ENCODE measurements at regions not wholly inside any gene's neighbourhood (a gene's known extent, or its start where the extent isn't known, plus 50 kb on each side); places are given as distances from the start of the nearest gene placed in this dataset.
"Not testable (repeated sequence)": the region's sequence is repeated elsewhere in the genome, so short reads cannot be mapped to it uniquely, and the experiment has no call there.

- DNase-seq (ENCODE audit: low read depth) = no peak
Observed at GRCh38 chr4:181860668-181861067, 382.5 kb upstream of the TENM3 start.

- no peak for DNase-seq (ENCODE audit: low read depth)
Observed at GRCh38 chr4:181863856-181864255, 379.3 kb upstream of the TENM3 start.

GRCh38 chr4:181870326-181870725, 372.9 kb upstream of the TENM3 start:
- DNase-seq (ENCODE audit: low read depth) = no peak

- no peak for DNase-seq (ENCODE audit: low read depth)
Observed at GRCh38 chr4:181874602-181875001, 368.6 kb upstream of the TENM3 start.

DNA sequence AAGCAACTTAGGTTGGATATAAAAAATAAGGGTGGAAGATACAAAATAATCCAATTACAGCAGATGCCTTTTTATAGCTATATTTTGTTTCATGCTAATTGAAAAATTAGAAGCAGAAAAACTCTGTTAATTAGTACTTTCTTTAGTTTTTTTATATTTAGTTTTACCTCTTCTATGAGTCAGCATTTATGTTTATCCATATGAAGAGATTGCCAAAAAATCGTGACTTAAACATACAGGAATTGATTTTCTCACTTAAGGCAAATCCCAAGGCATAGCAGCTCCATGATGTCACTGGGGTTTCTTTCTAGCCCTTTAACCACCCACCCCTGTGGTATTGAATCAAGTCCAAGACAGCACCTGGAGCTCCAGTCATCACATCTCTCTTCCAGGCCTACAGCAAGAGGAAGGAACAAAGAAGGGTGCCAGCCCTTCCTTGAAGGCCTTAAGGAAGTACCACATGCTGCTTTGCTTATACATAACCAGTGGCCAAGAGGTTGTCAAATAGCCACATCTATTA, 365.8 kb upstream of the TENM3 start:
- DNase-seq (ENCODE audit: low read depth) = no peak

DNA sequence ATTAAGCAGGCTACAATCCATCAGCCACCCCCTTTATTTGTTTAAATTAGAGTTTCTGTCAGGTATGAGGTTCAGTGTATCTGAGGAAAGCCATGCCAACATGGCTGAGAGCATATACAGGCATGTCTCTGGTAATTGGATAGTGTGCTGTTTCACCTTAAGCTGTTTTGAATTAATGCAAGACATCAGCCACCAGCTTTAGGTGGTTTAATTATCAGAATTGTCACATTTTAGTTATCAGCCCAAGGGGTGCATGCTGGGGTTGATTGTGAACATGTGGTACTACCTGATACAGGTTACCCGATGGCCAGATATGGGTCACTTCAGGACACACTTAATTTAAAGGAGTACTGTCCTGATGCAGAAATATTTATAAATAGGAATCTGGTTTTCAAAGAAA, 353.2 kb upstream of the TENM3 start:
- DNase-seq (ENCODE audit: low read depth) = no peak

DNA sequence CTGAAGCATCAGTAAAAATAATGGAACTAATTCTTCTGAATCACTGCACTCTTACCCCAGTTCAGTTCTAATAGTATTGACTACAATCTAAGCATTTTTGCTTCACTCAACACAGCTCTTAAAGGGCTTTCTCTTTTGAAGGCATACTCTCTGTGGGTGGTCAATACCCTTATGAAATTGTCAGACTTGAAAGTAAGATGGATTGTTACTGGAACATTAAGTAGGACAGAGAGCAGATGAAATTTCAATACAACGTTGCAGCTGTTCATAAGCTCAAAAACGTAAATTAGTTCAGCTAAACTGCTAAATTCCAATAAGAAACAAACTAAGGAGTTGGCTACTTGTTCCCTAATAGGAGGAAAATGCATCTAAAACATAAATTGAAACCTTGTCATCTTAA, 352.3 kb upstream of the TENM3 start:
- DNase-seq (ENCODE audit: low read depth) = no peak

GRCh38 chr4:181896614-181897013, 346.6 kb upstream of the TENM3 start:
- DNase-seq (ENCODE audit: low read depth) = no peak

- DNase-seq (ENCODE audit: low read depth) = no peak
Observed at GRCh38 chr4:181897935-181898334, 345.3 kb upstream of the TENM3 start.

DNA sequence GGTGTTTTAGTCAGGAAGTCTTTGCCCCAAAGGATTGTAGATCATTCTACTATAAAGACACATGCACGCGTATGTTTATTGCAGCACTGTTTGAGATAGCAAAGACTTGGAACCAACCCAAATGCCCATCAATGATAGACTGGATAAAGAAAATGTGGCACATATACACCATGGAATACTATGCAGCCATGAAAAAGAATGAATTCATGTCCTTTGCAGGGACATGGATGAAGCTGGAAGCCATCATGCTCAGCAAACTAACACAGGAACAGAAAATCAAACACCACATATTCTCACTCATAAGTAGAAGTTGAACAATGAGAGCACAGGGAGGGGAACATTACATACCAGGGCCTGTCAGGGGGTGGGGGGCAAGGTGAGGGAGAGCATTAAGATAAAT, 340.8 kb upstream of the TENM3 start:
- DNase-seq (ENCODE audit: low read depth) = not testable (repeated sequence)

DNA sequence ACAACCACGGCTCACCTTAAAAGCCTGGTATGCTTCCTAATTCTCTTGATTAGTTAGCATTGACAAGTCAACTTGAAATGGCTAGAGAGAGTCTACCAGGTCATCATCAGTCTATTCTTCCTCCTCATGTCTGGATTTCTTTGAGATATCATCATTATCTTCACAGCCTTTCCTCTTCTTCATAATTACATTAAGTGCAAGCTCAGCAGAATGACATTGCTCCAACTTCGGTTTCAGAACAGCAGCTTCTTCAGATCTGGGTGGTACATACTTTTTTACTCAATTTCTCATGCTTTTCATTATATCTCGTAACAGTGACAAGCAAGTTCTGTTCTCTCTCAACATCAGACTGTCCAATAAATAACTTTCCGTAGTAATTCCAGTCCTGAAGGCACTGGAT, 337.5 kb upstream of the TENM3 start:
- DNase-seq (ENCODE audit: low read depth) = no peak

GRCh38 chr4:181908168-181908567, 335.0 kb upstream of the TENM3 start:
- DNase-seq (ENCODE audit: low read depth) = no peak

DNA sequence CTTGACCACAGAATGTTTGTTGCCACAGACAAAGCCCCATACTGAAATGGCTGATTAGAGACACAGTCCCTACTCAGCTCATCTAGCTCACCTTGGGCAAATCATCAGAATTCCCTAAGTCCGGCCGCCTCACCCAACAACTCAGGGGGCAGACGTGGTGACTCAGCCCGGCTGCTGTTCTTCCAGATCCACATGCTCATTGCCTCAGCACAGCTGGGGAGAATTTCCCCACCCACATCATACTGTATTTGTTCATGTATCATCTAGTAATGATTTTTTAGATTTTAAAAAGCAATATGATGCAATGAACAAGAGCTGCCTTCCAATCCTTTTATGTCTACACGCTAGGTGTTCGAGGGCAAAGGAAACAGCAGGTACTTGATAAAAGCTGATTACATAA, 333.8 kb upstream of the TENM3 start:
- DNase-seq (ENCODE audit: low read depth) = no peak

GRCh38 chr4:181911420-181911819, 331.8 kb upstream of the TENM3 start:
- no peak for DNase-seq (ENCODE audit: low read depth)

- no peak for DNase-seq (ENCODE audit: low read depth)
Observed at GRCh38 chr4:181933471-181933870, 309.7 kb upstream of the TENM3 start.

DNA sequence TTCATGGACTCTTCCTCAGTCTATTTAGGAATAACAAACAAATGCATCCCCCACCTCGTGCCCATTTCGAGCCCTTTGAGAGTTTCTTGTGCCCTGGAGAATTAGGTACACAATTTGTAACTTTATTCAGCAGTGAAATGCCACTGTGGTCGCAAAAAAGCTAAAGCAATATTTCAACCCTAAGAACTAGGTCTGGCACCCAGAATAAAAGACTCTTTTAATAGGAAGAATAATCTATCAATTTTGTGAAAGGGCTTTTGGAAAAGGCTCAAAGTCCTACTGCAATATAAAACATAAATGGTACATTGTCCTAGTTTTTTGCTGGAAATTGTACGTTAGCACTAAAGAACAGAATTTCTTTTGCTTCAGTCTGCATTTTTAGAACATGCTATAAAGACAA, 304.6 kb upstream of the TENM3 start:
- DNase-seq (ENCODE audit: low read depth) = no peak

GRCh38 chr4:181939199-181939945, 303.8 kb upstream of the TENM3 start:
- DNase-seq (ENCODE audit: low read depth) = no peak

- no peak for DNase-seq (ENCODE audit: low read depth)
Observed at GRCh38 chr4:181944527-181944926, 298.7 kb upstream of the TENM3 start.

DNA sequence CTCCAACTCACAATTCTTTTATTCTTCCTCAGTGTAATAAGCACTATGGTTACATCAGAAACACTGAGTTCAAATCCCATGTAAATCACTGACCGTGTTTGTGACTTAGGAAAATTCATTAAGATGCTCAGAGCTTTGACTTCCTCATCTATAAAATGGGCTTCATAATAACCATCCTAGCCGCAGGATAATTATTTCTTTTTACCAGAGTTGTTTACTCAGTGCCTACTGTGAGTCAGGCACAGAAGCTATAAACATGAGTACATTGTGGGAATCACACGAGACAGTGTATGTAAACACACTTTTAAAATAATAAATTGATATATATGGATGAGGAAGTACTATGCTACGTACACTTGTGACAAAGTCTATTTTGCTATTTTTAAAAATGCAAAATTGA, 296.3 kb upstream of the TENM3 start:
- DNase-seq (ENCODE audit: low read depth) = no peak

GRCh38 chr4:181948839-181949382, 294.3 kb upstream of the TENM3 start:
- no peak for DNase-seq (ENCODE audit: low read depth)

DNA sequence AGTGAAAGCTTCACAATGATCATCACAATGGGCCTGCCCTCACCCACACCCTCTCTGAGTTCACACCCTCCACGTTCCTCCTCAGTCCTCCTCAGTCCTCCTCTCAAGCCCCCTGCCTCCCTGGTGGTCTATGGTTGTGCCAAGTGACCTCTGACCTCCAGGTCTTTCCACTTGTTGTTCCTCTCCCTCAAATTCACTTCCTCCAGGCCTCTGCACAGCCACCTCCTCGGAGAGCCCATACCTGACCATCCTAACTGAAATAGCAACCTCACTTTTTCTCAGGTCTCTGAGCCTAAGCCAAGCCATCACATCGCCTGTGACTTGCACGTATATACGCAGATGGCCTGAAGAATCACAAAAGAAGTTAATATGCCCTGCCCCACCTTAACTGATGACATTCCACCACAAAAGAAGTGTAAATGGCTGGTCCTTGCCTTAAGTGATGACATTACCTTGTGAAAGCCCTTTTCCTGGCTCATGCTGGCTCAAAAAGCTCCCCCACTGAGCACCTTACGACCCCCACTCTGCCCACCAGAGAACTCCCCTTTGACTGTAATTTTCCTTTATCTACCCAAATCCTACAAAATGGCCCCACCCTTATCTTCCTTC, 293.4 kb upstream of the TENM3 start:
- no peak for DNase-seq (ENCODE audit: low read depth)

DNA sequence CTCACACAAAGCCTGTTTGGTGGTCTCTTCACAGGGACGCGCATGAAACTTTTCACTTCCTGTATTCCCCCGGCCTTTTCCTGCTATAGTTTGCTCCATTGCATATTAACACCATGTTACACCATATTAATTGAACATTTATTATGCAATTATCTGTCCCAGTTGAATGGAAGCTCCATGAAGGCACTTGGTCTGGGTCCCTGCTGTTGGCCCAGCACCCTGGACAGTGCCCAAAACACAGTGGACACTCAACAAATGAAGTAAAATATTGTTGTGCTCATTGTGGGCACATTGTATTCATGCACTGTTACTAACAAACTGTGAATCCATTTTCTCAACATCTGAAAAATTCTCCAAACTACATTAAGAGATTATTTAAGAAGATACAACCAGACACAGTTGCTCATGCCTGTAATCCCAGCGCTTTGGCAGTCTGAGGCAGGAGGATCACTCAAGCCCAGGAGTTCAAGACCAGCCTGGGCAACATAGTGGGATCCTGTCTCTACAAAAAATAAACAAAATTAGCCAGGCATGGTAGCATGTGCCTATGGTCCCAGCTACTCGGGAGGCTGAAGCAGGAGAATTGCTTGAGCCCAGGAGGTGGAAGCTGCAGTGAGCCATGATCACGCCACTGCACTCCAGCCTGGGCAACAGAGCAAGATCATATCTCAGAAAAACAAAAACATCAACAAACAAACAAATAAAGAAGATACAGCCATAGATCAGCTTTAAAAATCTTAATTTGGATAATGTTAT, 292.7 kb upstream of the TENM3 start:
- no peak for DNase-seq (ENCODE audit: low read depth)

DNA sequence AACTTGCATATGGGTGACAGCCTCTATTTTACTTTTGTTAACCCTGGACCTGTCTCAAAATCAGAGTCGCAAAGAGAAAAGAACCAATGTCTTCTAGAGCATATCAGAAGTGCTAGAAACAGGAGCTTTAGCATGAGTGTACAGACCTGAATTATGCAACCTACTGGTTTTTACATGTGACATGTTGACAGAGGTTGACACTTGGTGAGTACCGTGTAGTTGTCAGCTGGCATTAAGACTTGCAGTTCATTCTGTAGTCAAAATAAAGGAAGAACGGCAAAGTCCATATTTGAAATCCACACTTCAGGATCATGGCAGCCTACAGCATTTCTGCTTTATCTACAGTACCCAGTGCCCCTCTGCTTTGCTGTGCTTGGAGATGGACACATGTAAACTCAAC, 291.9 kb upstream of the TENM3 start:
- DNase-seq (ENCODE audit: low read depth) = no peak
